ENCODE measurements at regions not wholly inside any gene's neighbourhood (a gene's known extent, or its start where the extent isn't known, plus 50 kb on each side); places are given as distances from the start of the nearest gene placed in this dataset.
A peak's percentile ranks its signal among the peaks of the same experiment; 100 is the strongest.

DNA sequence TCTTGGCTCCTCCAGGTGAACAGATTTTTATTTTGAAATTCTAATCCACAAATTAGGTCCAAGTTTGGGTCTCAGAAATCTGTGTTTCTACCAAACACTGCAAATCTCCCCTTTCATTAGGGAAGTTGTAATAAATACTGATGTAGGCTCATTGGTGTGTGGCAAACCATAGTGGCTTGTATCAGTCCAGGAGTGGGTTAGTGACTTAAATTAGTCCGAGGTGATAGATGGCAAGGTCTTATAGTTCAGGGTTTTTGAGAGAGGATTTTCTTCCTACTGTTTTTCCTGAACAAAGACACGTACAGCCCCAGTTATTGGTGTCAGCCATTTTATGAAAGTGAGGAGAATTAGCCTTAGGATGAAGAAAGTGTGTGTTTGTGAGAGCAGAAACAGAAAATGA, 74.6 kb downstream of the RPRM start:
- peak overlapping the region; percentile 67 for H3K9ac ChIP-seq (ENCODE audit: low read length)
- H3K4me2 ChIP-seq (ENCODE audit: low read length): peak overlapping the region; percentile 56
- peak overlapping the region; percentile 49 to 61 for H3K4me3 ChIP-seq (replicated peaks in 1 of 2; ENCODE audit: low read depth in 1 of 2, low read length in 2 of 2)

More for the DNA sequence above, 74.6 kb downstream of the RPRM start:
- CTCF ChIA-PET: no interaction called here
- intact Hi-C loops (cut with micrococcal nuclease): no loop called here
- Histone ChIP-seq H3K9me2 (ENCODE audit: insufficient read depth) (no peaks in the 10 kb centered on the region), H3K36me3 (ENCODE audit: control insufficient read depth in 1 of 2, insufficient read depth in 2 of 2, low read length in 2 of 2) (no peaks in the 10 kb centered on the region), H3K79me2 (ENCODE audit: insufficient read depth, low read length) (no peaks in the 10 kb centered on the region), H3K9me3 (ENCODE audit: control insufficient read depth in 1 of 2, insufficient read depth in 1 of 2, low read depth in 1 of 2, low read length in 2 of 2) (no peaks in the 10 kb centered on the region), H3K27me3 (ENCODE audit: insufficient read depth, low read length) (no peaks in the 10 kb centered on the region), H3K4me1 (ENCODE audit: control insufficient read depth in 1 of 2, insufficient read depth in 2 of 2, low read length in 2 of 2) (peaks cover 0 to 18% of the 10 kb centered on the region in 2 experiments; a peak in 3 of 4 replicates), H2AFZ (ENCODE audit: low read depth, low read length, poor library complexity, severe bottlenecking) (peak overlapping the region; percentile 72), H4K20me1 (ENCODE audit: insufficient read depth) (no peaks in the 10 kb centered on the region), H3K27ac (ENCODE audit: low read depth, low read length) (peak overlapping the region; percentile 56)
- POLR2A ChIA-PET: no interaction called here
- ATAC-seq: peak; percentile 79
- no peak for DNase-seq (ENCODE audit: low read depth, low spot score)
- RAD21 ChIA-PET (ENCODE audit: low non-redundant PET in 1 of 2, low total read pairs in 2 of 2, uncharacterized antibody in 2 of 2, unreplicated experiment in 2 of 2): no interaction called here
- BruUV-seq (replicated peaks): TSS peak; percentile 71
- TF ChIP-seq RAD21 (IDR thresholded peaks at IDR 0.05; ENCODE audit: low read depth) (no peak), ZNF274 (IDR thresholded peaks at IDR 0.05; ENCODE audit: low read depth, low read length) (no peak), POLR2AphosphoS5 (IDR thresholded peaks at IDR 0.05; ENCODE audit: low read depth, low read length) (no peak), REST (IDR thresholded peaks at IDR 0.05; ENCODE audit: low read depth) (no peak), CTCF (IDR thresholded peaks at IDR 0.05 in 2 of 3, conservative IDR thresholded peaks at IDR 0.05 in 1 of 3; ENCODE audit: borderline replicate concordance in 1 of 3, insufficient read depth in 1 of 3, low read depth in 2 of 3, low read length in 2 of 3) (no peak)

Measured in HCT116 (cell line).